GM21367 (cell line): ENCODE measurements at regions not wholly inside any gene's neighbourhood (a gene's known extent, or its start where the extent isn't known, plus 50 kb on each side); places are given as distances from the start of the nearest gene placed in this dataset.
"Not testable (repeated sequence)": the region's sequence is repeated elsewhere in the genome, so short reads cannot be mapped to it uniquely, and the experiment has no call there.

Experiments used
- ATAC-seq: cut with Tn5 transposase; IDR thresholded peaks from one replicate; pipeline ENCODE4 v1.9.1; 2021; ENCODE audit not compliant: unreplicated experiment

GRCh38 chr16:29311461-29312344 lies 94.8 kb downstream of the NPIPB11 start:
- ATAC-seq, result no peak

GRCh38 chr16:29310852-29311314 lies 95.6 kb downstream of the NPIPB11 start:
- no peak for ATAC-seq

GRCh38 chr16:29310243-29310642 lies 96.3 kb downstream of the NPIPB11 start:
- not testable (repeated sequence) for ATAC-seq

- ATAC-seq, result not testable (repeated sequence)
Observed at GRCh38 chr16:29309601-29310000, 96.9 kb downstream of the NPIPB11 start.

GRCh38 chr16:29308644-29309546 lies 97.6 kb downstream of the NPIPB11 start:
- ATAC-seq, result no peak

GRCh38 chr16:29307598-29308507 lies 98.7 kb downstream of the NPIPB11 start:
- ATAC-seq, result no peak

GRCh38 chr16:29306943-29307597 lies 99.4 kb downstream of the NPIPB11 start:
- no peak for ATAC-seq

GRCh38 chr16:29306201-29306600 lies 100.3 kb downstream of the NPIPB11 start:
- no peak for ATAC-seq

GRCh38 chr16:29305018-29305417 lies 101.5 kb downstream of the NPIPB11 start:
- ATAC-seq, result not testable (repeated sequence)

GRCh38 chr16:29304251-29304650 lies 102.3 kb downstream of the NPIPB11 start:
- ATAC-seq, result no peak

- ATAC-seq, result no peak
Observed at GRCh38 chr16:29303520-29303919, 103.0 kb downstream of the NPIPB11 start.

GRCh38 chr16:29302976-29303375 lies 103.5 kb downstream of the NPIPB11 start:
- no peak for ATAC-seq

GRCh38 chr16:29302433-29302832 lies 104.1 kb downstream of the NPIPB11 start:
- ATAC-seq, result not testable (repeated sequence)

- ATAC-seq, result not testable (repeated sequence)
Observed at GRCh38 chr16:29301662-29302285, 104.7 kb downstream of the NPIPB11 start.

GRCh38 chr16:29300541-29301535 lies 105.7 kb downstream of the NPIPB11 start:
- not testable (repeated sequence) for ATAC-seq

GRCh38 chr16:29300030-29300491 lies 106.5 kb downstream of the NPIPB11 start:
- not testable (repeated sequence) for ATAC-seq

GRCh38 chr16:29298997-29299396 lies 107.5 kb downstream of the NPIPB11 start:
- not testable (repeated sequence) for ATAC-seq

- ATAC-seq, result not testable (repeated sequence)
Observed at GRCh38 chr16:29298307-29298706, 108.2 kb downstream of the NPIPB11 start.
